Transverse colon (tissue), 4 donors: ENCODE measurements at regions not wholly inside any gene's neighbourhood (a gene's known extent, or its start where the extent isn't known, plus 50 kb on each side); places are given as distances from the start of the nearest gene placed in this dataset.

Experiments
- EP300 ChIP-seq: sonication (generic); formaldehyde crosslinking; IDR thresholded peaks from one replicate; pipeline ENCODE4 v1.6.1; 2017; ENCODE audit warnings: antibody characterized with exemption, low read depth
- POLR2A ChIP-seq: fragments of 450-650 bp; IDR thresholded peaks from one replicate; pipeline ENCODE4 v1.6.1; 2016; ENCODE audit warnings: antibody characterized with exemption, mild to moderate bottlenecking, moderate library complexity
- POLR2AphosphoS5 ChIP-seq, 3 donors: sonication (generic); formaldehyde crosslinking; IDR thresholded peaks; one replicate each; pipeline ENCODE4 v1.6.1; 2016; ENCODE audit warnings: antibody characterized with exemption in 3 of 3
- TF ChIP-seq, protein P1 (sequence below), 5 experiments: fragments of 200-600 bp in 3 of 5; fragments of 450-650 bp in 2 of 5; sonication (generic) in 3 of 5; IDR thresholded peaks; 1 replicate in 2 of 5; 2 replicates in 3 of 5; pipeline ENCODE4 v1.5.1; 2016 to 2017; ENCODE audit warnings: antibody characterized with exemption in 5 of 5, inconsistent platforms in 3 of 5, mild to moderate bottlenecking in 2 of 5, moderate library complexity in 1 of 5

DNA sequence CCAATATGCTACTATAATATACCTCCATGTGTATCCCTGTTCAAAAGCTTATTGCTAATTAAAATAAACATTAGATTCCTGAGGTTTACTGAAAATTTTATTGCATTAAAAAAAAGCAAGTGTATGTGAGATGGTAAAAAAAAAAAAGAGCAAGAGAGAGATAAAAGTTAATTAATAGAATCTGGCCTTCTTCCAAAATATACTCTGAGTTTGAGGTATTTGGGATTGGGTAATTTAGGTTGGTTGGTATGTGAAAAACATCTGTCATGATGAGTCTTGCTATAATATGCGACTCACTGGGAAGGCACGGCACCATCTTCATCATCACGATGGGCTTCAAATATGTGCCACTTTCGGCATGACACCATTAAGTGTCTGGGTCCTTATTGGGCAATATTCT lies 711.1 kb upstream of the SOX9 start:
- TF ChIP-seq, protein P1, sequence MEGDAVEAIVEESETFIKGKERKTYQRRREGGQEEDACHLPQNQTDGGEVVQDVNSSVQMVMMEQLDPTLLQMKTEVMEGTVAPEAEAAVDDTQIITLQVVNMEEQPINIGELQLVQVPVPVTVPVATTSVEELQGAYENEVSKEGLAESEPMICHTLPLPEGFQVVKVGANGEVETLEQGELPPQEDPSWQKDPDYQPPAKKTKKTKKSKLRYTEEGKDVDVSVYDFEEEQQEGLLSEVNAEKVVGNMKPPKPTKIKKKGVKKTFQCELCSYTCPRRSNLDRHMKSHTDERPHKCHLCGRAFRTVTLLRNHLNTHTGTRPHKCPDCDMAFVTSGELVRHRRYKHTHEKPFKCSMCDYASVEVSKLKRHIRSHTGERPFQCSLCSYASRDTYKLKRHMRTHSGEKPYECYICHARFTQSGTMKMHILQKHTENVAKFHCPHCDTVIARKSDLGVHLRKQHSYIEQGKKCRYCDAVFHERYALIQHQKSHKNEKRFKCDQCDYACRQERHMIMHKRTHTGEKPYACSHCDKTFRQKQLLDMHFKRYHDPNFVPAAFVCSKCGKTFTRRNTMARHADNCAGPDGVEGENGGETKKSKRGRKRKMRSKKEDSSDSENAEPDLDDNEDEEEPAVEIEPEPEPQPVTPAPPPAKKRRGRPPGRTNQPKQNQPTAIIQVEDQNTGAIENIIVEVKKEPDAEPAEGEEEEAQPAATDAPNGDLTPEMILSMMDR (IDR thresholded peaks at IDR 0.05) = no peak
- TF ChIP-seq EP300 (no peak), POLR2A (no peak), POLR2AphosphoS5 (IDR thresholded peaks at IDR 0.05) (no peak)
